ENCODE measurements at regions not wholly inside any gene's neighbourhood (a gene's known extent, or its start where the extent isn't known, plus 50 kb on each side); places are given as distances from the start of the nearest gene placed in this dataset.
"Not testable (repeated sequence)": the region's sequence is repeated elsewhere in the genome, so short reads cannot be mapped to it uniquely, and the experiment has no call there.

GRCh38 chr16:21487956-21488355 is 111.4 kb upstream of the METTL9 start:
- not testable (repeated sequence) for DNase-seq

- not testable (repeated sequence) for DNase-seq
Measured at GRCh38 chr16:21499046-21499445, 100.3 kb upstream of the METTL9 start.

- peak; percentile 55 to 72 for DNase-seq
Measured at GRCh38 chr16:21501223-21501868, 98.0 kb upstream of the METTL9 start.

GRCh38 chr16:21501869-21502667 is 97.3 kb upstream of the METTL9 start:
- peak; percentile 86 for DNase-seq

- not testable (repeated sequence) for DNase-seq
Measured at GRCh38 chr16:21503574-21503920, 95.8 kb upstream of the METTL9 start.

- peak in 1 of 2 experiments; percentile 0 for DNase-seq
Measured at GRCh38 chr16:21503941-21504832, 95.2 kb upstream of the METTL9 start.

GRCh38 chr16:21505751-21506520 is 93.4 kb upstream of the METTL9 start:
- not testable (repeated sequence) for DNase-seq

- DNase-seq, result peak in 1 of 2 experiments; percentile 29
Measured at GRCh38 chr16:21506857-21507456, 92.4 kb upstream of the METTL9 start.

- not testable (repeated sequence) for DNase-seq
Measured at GRCh38 chr16:21507631-21508305, 91.6 kb upstream of the METTL9 start.

GRCh38 chr16:21508661-21509436 is 90.5 kb upstream of the METTL9 start:
- not testable (repeated sequence) for DNase-seq

- not testable (repeated sequence) for DNase-seq
Measured at GRCh38 chr16:21509437-21510086, 89.8 kb upstream of the METTL9 start.

- DNase-seq, result not testable (repeated sequence)
Measured at GRCh38 chr16:21510869-21511255, 88.5 kb upstream of the METTL9 start.

- DNase-seq, result peak in 1 of 2 experiments; percentile 22
Measured at GRCh38 chr16:21511315-21512210, 87.8 kb upstream of the METTL9 start.

GRCh38 chr16:21512280-21513192 is 86.8 kb upstream of the METTL9 start:
- not testable (repeated sequence) for DNase-seq

GRCh38 chr16:21513337-21513741 is 86.0 kb upstream of the METTL9 start:
- DNase-seq, result not testable (repeated sequence)

- not testable (repeated sequence) for DNase-seq
Measured at GRCh38 chr16:21513812-21514473, 85.4 kb upstream of the METTL9 start.

- DNase-seq, result not testable (repeated sequence)
Measured at GRCh38 chr16:21514474-21514840, 84.9 kb upstream of the METTL9 start.

All from stimulated activated CD4-positive, alpha-beta T cell treated with anti-CD3 and anti-CD28 coated beads, Interleukin-4, amount 100 ng/mL, for 4 hours (primary cell).